Stimulated activated naive CD8-positive, alpha-beta T cell treated with anti-CD3 and anti-CD28 coated beads, Interleukin-15, Interleukin-2, amounts not matched to agents 100 U/mL and 50 U/mL, for 24 hours (primary cell): ENCODE measurements at regions not wholly inside any gene's neighbourhood (a gene's known extent, or its start where the extent isn't known, plus 50 kb on each side); places are given as distances from the start of the nearest gene placed in this dataset.
A peak's percentile ranks its signal among the peaks of the same experiment; 100 is the strongest.
"Not testable (repeated sequence)": the region's sequence is repeated elsewhere in the genome, so short reads cannot be mapped to it uniquely, and the experiment has no call there.

Source experiments
- ATAC-seq: fragments of 150-1000 bp; cut with Tn5 transposase; one replicate; pipeline ENCODE4 v1.10.0; 2021
- DNase-seq: peaks from one replicate; pipeline ENCODE4 v3.0.0; 2021

GRCh38 chr11:93902921-93903320 is 52.5 kb upstream of the VSTM5 start:
- no peak for ATAC-seq
- no peak for DNase-seq

GRCh38 chr11:93903989-93904388 is 53.6 kb upstream of the VSTM5 start:
- ATAC-seq (peak; percentile 14), DNase-seq (no peak)

- ATAC-seq (no peak), DNase-seq (no peak)
Observed at GRCh38 chr11:93904716-93905115, 54.3 kb upstream of the VSTM5 start.

GRCh38 chr11:93905384-93905783 is 55.0 kb upstream of the VSTM5 start:
- ATAC-seq (no peak), DNase-seq (no peak)

- no peak for DNase-seq
- no peak for ATAC-seq
Observed at GRCh38 chr11:93906486-93906885, 56.1 kb upstream of the VSTM5 start.

- ATAC-seq (no peak), DNase-seq (no peak)
Observed at GRCh38 chr11:93907901-93908300, 57.5 kb upstream of the VSTM5 start.

GRCh38 chr11:93908689-93909088 is 58.3 kb upstream of the VSTM5 start:
- DNase-seq (no peak), ATAC-seq (no peak)

GRCh38 chr11:93917673-93918072 is 67.3 kb upstream of the VSTM5 start:
- DNase-seq (no peak), ATAC-seq (no peak)

- ATAC-seq: no peak
- DNase-seq: peak; percentile 21
Observed at GRCh38 chr11:93921695-93922468, 71.5 kb upstream of the VSTM5 start.

GRCh38 chr11:93922830-93923229 is 72.4 kb upstream of the VSTM5 start:
- no peak for ATAC-seq
- no peak for DNase-seq

GRCh38 chr11:93926099-93926498 is 75.7 kb upstream of the VSTM5 start:
- not testable (repeated sequence) for DNase-seq, ATAC-seq

- DNase-seq (no peak), ATAC-seq (no peak)
Observed at GRCh38 chr11:93929407-93929806, 79.0 kb upstream of the VSTM5 start.

- DNase-seq (no peak), ATAC-seq (no peak)
Observed at GRCh38 chr11:93933230-93933629, 82.8 kb upstream of the VSTM5 start.

- DNase-seq: no peak
- no peak for ATAC-seq
Observed at GRCh38 chr11:93935826-93936225, 85.3 kb upstream of the HEPHL1 start.

- ATAC-seq (no peak), DNase-seq (no peak)
Observed at GRCh38 chr11:93936460-93936859, 84.7 kb upstream of the HEPHL1 start.

GRCh38 chr11:93939084-93939760 is 81.9 kb upstream of the HEPHL1 start:
- ATAC-seq (no peak), DNase-seq (no peak)

- no peak for ATAC-seq
- DNase-seq: no peak
Observed at GRCh38 chr11:93940395-93940794, 80.8 kb upstream of the HEPHL1 start.

GRCh38 chr11:93942176-93942575 is 79.0 kb upstream of the HEPHL1 start:
- DNase-seq: no peak

GRCh38 chr11:93945596-93945995 is 75.6 kb upstream of the HEPHL1 start:
- ATAC-seq: no peak
- no peak for DNase-seq

More at GRCh38 chr11:93942176-93942575, 79.0 kb upstream of the HEPHL1 start:
- no peak for ATAC-seq

- ATAC-seq (no peak), DNase-seq (no peak)
Observed at GRCh38 chr11:93952082-93952780, 68.9 kb upstream of the HEPHL1 start.

- ATAC-seq (no peak), DNase-seq (no peak)
Observed at GRCh38 chr11:93957397-93957952, 63.7 kb upstream of the HEPHL1 start.

- no peak for ATAC-seq
Observed at GRCh38 chr11:93958991-93959390, 62.2 kb upstream of the HEPHL1 start.

GRCh38 chr11:93959663-93960062 is 61.5 kb upstream of the HEPHL1 start:
- DNase-seq (no peak), ATAC-seq (no peak)

More at GRCh38 chr11:93958991-93959390, 62.2 kb upstream of the HEPHL1 start:
- DNase-seq: no peak
